Transverse colon (tissue), 4 donors: ENCODE measurements at regions not wholly inside any gene's neighbourhood (a gene's known extent, or its start where the extent isn't known, plus 50 kb on each side); places are given as distances from the start of the nearest gene placed in this dataset.

ENCODE experiments used
- DNase-seq: peaks from one replicate; pipeline ENCODE4 v3.0.0-alpha.2; 2019
- H3K27ac ChIP-seq, 4 donors: fragments of 200-600 bp; sonication (generic); 2 replicates each; pipeline ENCODE4 v1.5.1; 2016 to 2018; ENCODE audit warnings: inconsistent platforms in 4 of 4
- H3K27me3 ChIP-seq: fragments of 200-600 bp; sonication (generic); 2 replicates; pipeline ENCODE4 v1.5.1; 2017; ENCODE audit warnings: inconsistent platforms
- H3K36me3 ChIP-seq, 4 donors: fragments of 200-600 bp; sonication (generic); 2 replicates each; pipeline ENCODE4 v1.5.1; 2017 to 2019; ENCODE audit warnings: inconsistent platforms in 4 of 4
- H3K4me1 ChIP-seq, 4 donors: fragments of 200-600 bp; sonication (generic); 2 replicates each; pipeline ENCODE4 v1.5.1; 2017 to 2020; ENCODE audit warnings: inconsistent platforms in 4 of 4
- H3K4me3 ChIP-seq, 4 donors: fragments of 200-600 bp; sonication (generic); 1 replicate in 1 of 4; 2 replicates in 3 of 4; pipeline versions ENCODE4 v1.5.1 to v1.6.1; 2017 to 2019; ENCODE audit warnings: inconsistent platforms in 4 of 4
- H3K9me3 ChIP-seq, 2 donors: fragments of 200-600 bp; sonication (generic); 2 replicates each; pipeline ENCODE4 v1.5.1; 2017 to 2019; ENCODE audit warnings: inconsistent platforms in 2 of 2
- EP300 ChIP-seq: sonication (generic); formaldehyde crosslinking; IDR thresholded peaks from one replicate; pipeline ENCODE4 v1.6.1; 2017; ENCODE audit warnings: antibody characterized with exemption, low read depth
- POLR2A ChIP-seq: fragments of 450-650 bp; IDR thresholded peaks from one replicate; pipeline ENCODE4 v1.6.1; 2016; ENCODE audit warnings: antibody characterized with exemption, mild to moderate bottlenecking, moderate library complexity
- POLR2AphosphoS5 ChIP-seq, 3 donors: sonication (generic); formaldehyde crosslinking; IDR thresholded peaks; one replicate each; pipeline ENCODE4 v1.6.1; 2016; ENCODE audit warnings: antibody characterized with exemption in 3 of 3
- WGBS, 2 donors: methylation state at CpG; one replicate each; pipeline ENCODE4 v1.1.5; 2018; ENCODE audit warnings: low coverage in 1 of 2; 5-methylcytosine and 5-hydroxymethylcytosine counted together
- in situ Hi-C, 4 donors: fragments of 200-750 bp; cut with MboI; loops; one replicate each; pipeline versions ENCODE4 v1.15.0 to v1.15.1; 2017; ENCODE audit warnings: low sequenced_read_pairs in 3 of 4, low pct_ligation_motif_present in 1 of 4, low pct_unique_long_range_greater_than_20kb in 1 of 4
- intact Hi-C: fragments of 100-400 bp; cut with DNase I; formaldehyde crosslinking; loops from one replicate; pipeline ENCODE4 v1.15.1; 2023; ENCODE audit warnings: low total_unique reads
- TF ChIP-seq, protein P1 (sequence below), 5 experiments: fragments of 200-600 bp in 3 of 5; fragments of 450-650 bp in 2 of 5; sonication (generic) in 3 of 5; IDR thresholded peaks; 1 replicate in 2 of 5; 2 replicates in 3 of 5; pipeline ENCODE4 v1.5.1; 2016 to 2017; ENCODE audit warnings: antibody characterized with exemption in 5 of 5, inconsistent platforms in 3 of 5, mild to moderate bottlenecking in 2 of 5, moderate library complexity in 1 of 5

GRCh38 chr12:97805146-97805545 is 342.5 kb downstream of the RMST start:
- TF ChIP-seq POLR2AphosphoS5 (IDR thresholded peaks at IDR 0.05): no peak
- TF ChIP-seq, protein P1, sequence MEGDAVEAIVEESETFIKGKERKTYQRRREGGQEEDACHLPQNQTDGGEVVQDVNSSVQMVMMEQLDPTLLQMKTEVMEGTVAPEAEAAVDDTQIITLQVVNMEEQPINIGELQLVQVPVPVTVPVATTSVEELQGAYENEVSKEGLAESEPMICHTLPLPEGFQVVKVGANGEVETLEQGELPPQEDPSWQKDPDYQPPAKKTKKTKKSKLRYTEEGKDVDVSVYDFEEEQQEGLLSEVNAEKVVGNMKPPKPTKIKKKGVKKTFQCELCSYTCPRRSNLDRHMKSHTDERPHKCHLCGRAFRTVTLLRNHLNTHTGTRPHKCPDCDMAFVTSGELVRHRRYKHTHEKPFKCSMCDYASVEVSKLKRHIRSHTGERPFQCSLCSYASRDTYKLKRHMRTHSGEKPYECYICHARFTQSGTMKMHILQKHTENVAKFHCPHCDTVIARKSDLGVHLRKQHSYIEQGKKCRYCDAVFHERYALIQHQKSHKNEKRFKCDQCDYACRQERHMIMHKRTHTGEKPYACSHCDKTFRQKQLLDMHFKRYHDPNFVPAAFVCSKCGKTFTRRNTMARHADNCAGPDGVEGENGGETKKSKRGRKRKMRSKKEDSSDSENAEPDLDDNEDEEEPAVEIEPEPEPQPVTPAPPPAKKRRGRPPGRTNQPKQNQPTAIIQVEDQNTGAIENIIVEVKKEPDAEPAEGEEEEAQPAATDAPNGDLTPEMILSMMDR (IDR thresholded peaks at IDR 0.05): no peak
- no peak for TF ChIP-seq POLR2A
- TF ChIP-seq EP300: no peak
- in situ Hi-C loops: no loop called here
- Histone ChIP-seq H3K4me1 (no peaks in the 10 kb centered on the region), H3K27ac (no peak overlapping the region), H3K4me3 (no peak overlapping the region), H3K27me3 (no peaks in the 10 kb centered on the region), H3K9me3 (no peaks in the 10 kb centered on the region), H3K36me3 (no peaks in the 10 kb centered on the region)
- 65 to 73% methylated on average over 4 to 8 of the region's 8 CpGs for WGBS, 2 donors
- no peak for DNase-seq
- intact Hi-C loops: no loop called here

DNA sequence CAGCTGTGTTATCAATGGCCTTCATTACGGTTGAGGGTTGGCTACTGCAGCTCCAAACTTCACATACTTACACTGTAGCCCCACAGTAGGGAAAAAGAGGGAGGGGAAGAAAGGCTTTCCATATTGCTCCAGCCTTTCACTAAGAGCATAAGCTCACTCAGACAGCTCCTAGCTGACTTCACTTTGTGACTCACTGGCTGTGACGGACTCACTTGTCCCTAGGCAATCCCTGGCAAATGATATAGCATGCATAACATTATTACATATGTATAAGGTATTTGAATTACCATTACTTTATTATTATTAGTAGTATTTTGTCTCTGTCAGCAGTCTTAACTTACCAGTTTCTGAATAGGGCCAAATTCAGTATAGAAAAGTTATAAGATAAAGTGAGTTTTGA is 350.7 kb downstream of the RMST start:
- TF ChIP-seq POLR2A (no peak), EP300 (no peak), POLR2AphosphoS5 (IDR thresholded peaks at IDR 0.05) (no peak)
- no peaks in the 10 kb centered on the region for H3K9me3 ChIP-seq
- no peaks in the 10 kb centered on the region for H3K4me1 ChIP-seq
- 67 to 80% methylated on average over 1 to 2 of the region's 2 CpGs for WGBS, 2 donors
- no peaks in the 10 kb centered on the region for H3K36me3 ChIP-seq
- no peak overlapping the region for H3K27ac ChIP-seq
- in situ Hi-C loops (no loop called here), intact Hi-C loops (no loop called here)
- H3K4me3 ChIP-seq: no peak overlapping the region
- DNase-seq: no peak
- H3K27me3 ChIP-seq: no peaks in the 10 kb centered on the region

DNA sequence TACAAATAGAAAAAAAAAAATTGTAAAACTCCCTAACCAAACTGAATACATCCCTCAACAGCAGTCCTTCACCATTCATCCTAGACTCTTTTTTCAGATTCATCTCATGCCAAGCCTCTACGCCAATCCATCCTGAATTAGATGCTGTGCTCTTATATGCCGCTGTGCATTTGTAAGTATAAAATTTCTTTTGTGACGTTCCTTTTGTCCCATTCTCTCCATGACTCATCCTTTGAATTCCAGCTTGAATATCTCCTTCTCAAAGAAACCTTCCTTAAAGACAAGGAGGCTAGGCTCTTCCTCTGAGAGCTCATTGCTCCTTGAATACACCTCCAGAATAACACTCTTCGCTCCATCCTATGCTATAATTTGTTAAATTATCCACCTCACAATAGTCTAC is 359.2 kb downstream of the RMST start:
- Histone ChIP-seq H3K9me3 (no peaks in the 10 kb centered on the region), H3K27ac (no peak overlapping the region), H3K27me3 (no peaks in the 10 kb centered on the region), H3K4me3 (no peak overlapping the region), H3K36me3 (no peaks in the 10 kb centered on the region), H3K4me1 (no peaks in the 10 kb centered on the region)
- in situ Hi-C loops (no loop called here), intact Hi-C loops (no loop called here)
- DNase-seq: no peak
- TF ChIP-seq POLR2A (no peak), POLR2AphosphoS5 (IDR thresholded peaks at IDR 0.05) (no peak), EP300 (no peak)
- TF ChIP-seq, protein P1 (IDR thresholded peaks at IDR 0.05): no peak
- 77 to 82% methylated on average over 4 of the region's 4 CpGs for WGBS, 2 donors

GRCh38 chr12:97835541-97835940 is 372.9 kb downstream of the RMST start:
- in situ Hi-C loops (no loop called here), intact Hi-C loops (no loop called here)
- TF ChIP-seq, protein P1 (IDR thresholded peaks at IDR 0.05): no peak
- TF ChIP-seq POLR2AphosphoS5 (IDR thresholded peaks at IDR 0.05): no peak
- no peak for TF ChIP-seq POLR2A
- TF ChIP-seq EP300: no peak
- Histone ChIP-seq H3K4me1 (no peaks in the 10 kb centered on the region), H3K27ac (no peak overlapping the region), H3K27me3 (no peaks in the 10 kb centered on the region), H3K4me3 (no peak overlapping the region), H3K9me3 (no peaks in the 10 kb centered on the region), H3K36me3 (no peaks in the 10 kb centered on the region)
- 72 to 77% methylated on average over 4 of the region's 4 CpGs for WGBS, 2 donors
- DNase-seq: no peak

- no peak for DNase-seq
- intact Hi-C loops: no loop called here
These were observed 374.8 kb downstream of the RMST start for GRCh38 chr12:97837401-97837800.

More at GRCh38 chr12:97837401-97837800, 374.8 kb downstream of the RMST start:
- H3K4me3 ChIP-seq: no peak overlapping the region
- no peaks in the 10 kb centered on the region for H3K27me3 ChIP-seq
- no peaks in the 10 kb centered on the region for H3K36me3 ChIP-seq
- no peaks in the 10 kb centered on the region for H3K4me1 ChIP-seq
- in situ Hi-C loops: no loop called here
- H3K27ac ChIP-seq: no peak overlapping the region
- TF ChIP-seq, protein P1 (IDR thresholded peaks at IDR 0.05): no peak
- TF ChIP-seq POLR2A (no peak), POLR2AphosphoS5 (IDR thresholded peaks at IDR 0.05) (no peak), EP300 (no peak)
- H3K9me3 ChIP-seq: no peaks in the 10 kb centered on the region
